ENCODE measurements at regions not wholly inside any gene's neighbourhood (a gene's known extent, or its start where the extent isn't known, plus 50 kb on each side); places are given as distances from the start of the nearest gene placed in this dataset.

DNA sequence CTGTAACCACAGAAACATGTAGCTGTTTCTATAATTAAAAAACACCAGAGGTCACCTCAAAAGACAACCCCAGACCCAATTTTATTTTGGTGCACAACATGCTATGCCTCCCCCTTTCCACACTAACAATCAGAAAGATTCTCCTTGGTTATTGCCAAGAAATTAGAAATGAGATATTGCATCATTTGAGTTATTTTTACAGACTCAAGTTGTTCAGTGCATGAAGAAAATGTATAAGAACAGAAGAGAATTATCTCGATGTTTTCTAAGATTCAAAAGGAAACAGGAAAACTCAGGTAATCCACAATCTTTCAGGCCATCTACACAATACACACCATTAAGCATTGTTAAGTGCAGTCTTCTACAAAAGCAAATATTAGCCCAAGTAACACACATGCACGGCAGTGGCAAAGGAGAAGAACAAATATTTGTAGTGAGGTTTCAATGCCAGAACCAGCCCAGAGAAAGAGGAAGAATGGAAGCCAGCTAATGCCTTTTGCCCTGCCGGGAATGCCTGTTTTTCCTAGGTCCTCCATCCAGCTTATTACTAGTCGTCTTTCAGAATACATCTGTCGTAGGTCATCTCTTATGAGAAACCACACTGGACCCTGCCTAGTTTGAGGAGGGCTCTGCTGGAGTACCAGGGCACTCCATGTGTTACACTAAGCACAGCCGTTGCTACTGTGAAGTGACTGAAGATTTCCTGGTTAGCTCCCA is 67.6 kb upstream of the C1GALT1 start:
- no peaks in the 10 kb centered on the region for H3K36me3 ChIP-seq (replicated peaks)
- no peak for DNase-seq (ENCODE audit: low spot score in 2 of 2)
- no peaks in the 10 kb centered on the region for H3K27me3 ChIP-seq (ENCODE audit: low read depth)
- in situ Hi-C loops (cut with MboI; ENCODE audit: low sequenced_read_pairs): loop anchor here (25.0 kb wide), 1 partner anchor 298 kb away; no protein-coding TSS in a partner anchor
- peaks cover 2% of the 10 kb centered on the region; the same call in 1 of the 2 replicates for H3K4me1 ChIP-seq
- H3K9me3 ChIP-seq: no peaks in the 10 kb centered on the region
- no peak overlapping the region for H3K4me3 ChIP-seq

- H3K36me3 ChIP-seq (replicated peaks): no peaks in the 10 kb centered on the region
- H3K27me3 ChIP-seq (ENCODE audit: low read depth): peaks cover 6% of the 10 kb centered on the region
- H3K4me1 ChIP-seq: no peaks in the 10 kb centered on the region
- in situ Hi-C loops (cut with MboI; ENCODE audit: low sequenced_read_pairs): loop anchor here (25.0 kb wide), 1 partner anchor 294 kb away; no protein-coding TSS in a partner anchor
- no peak for DNase-seq (ENCODE audit: low spot score in 2 of 2)
- H3K4me3 ChIP-seq: no peak overlapping the region
- H3K9me3 ChIP-seq: no peaks in the 10 kb centered on the region
Observed at GRCh38 chr7:7117935-7118586, 64.3 kb upstream of the C1GALT1 start.

- in situ Hi-C loops (cut with MboI; ENCODE audit: low sequenced_read_pairs): loop anchor here (25.0 kb wide), 1 partner anchor 293 kb away; no protein-coding TSS in a partner anchor
- Histone ChIP-seq H3K4me1 (no peaks in the 10 kb centered on the region), H3K27me3 (ENCODE audit: low read depth) (peaks cover 6% of the 10 kb centered on the region), H3K9me3 (no peaks in the 10 kb centered on the region), H3K36me3 (replicated peaks) (no peaks in the 10 kb centered on the region), H3K4me3 (no peak overlapping the region)
- no peak for DNase-seq (ENCODE audit: low spot score in 2 of 2)
Observed at GRCh38 chr7:7118822-7119221, 63.5 kb upstream of the C1GALT1 start.

GRCh38 chr7:7119729-7120128 is 62.6 kb upstream of the C1GALT1 start:
- Histone ChIP-seq H3K36me3 (replicated peaks) (no peaks in the 10 kb centered on the region), H3K4me3 (no peak overlapping the region), H3K4me1 (no peaks in the 10 kb centered on the region), H3K27me3 (ENCODE audit: low read depth) (peaks cover 10% of the 10 kb centered on the region), H3K9me3 (no peaks in the 10 kb centered on the region)
- in situ Hi-C loops (cut with MboI; ENCODE audit: low sequenced_read_pairs): loop anchor here (25.0 kb wide), 1 partner anchor 293 kb away; no protein-coding TSS in a partner anchor
- no peak for DNase-seq (ENCODE audit: low spot score in 2 of 2)

DNA sequence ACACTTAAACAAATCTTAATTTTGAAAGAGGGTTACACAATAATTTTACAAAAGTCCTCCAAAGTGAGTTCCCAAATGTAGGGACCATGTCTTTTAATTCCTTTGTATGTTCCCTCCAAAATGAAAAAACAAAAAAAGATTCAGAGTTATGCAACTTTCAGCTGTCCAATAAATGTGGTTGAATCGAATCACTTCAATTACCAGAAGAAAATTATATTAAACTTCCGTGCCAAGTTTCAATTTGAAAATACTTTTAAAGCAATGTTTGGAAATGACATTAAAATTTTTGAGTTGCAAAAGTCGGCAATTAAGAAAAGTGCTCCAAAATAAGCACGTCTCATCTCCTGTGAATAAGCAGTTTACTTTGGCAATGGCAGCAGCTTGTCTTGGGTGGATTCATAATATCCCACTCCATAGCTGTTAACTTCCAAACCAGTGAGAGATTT is 60.3 kb upstream of the C1GALT1 start:
- DNase-seq (ENCODE audit: low spot score in 2 of 2): no peak
- Histone ChIP-seq H3K4me3 (no peak overlapping the region), H3K9me3 (no peaks in the 10 kb centered on the region), H3K36me3 (replicated peaks) (no peaks in the 10 kb centered on the region), H3K4me1 (no peaks in the 10 kb centered on the region), H3K27me3 (ENCODE audit: low read depth) (peaks cover 10% of the 10 kb centered on the region)
- in situ Hi-C loops (cut with MboI; ENCODE audit: low sequenced_read_pairs): loop anchor here (25.0 kb wide), 1 partner anchor 290 kb away; no protein-coding TSS in a partner anchor

DNA sequence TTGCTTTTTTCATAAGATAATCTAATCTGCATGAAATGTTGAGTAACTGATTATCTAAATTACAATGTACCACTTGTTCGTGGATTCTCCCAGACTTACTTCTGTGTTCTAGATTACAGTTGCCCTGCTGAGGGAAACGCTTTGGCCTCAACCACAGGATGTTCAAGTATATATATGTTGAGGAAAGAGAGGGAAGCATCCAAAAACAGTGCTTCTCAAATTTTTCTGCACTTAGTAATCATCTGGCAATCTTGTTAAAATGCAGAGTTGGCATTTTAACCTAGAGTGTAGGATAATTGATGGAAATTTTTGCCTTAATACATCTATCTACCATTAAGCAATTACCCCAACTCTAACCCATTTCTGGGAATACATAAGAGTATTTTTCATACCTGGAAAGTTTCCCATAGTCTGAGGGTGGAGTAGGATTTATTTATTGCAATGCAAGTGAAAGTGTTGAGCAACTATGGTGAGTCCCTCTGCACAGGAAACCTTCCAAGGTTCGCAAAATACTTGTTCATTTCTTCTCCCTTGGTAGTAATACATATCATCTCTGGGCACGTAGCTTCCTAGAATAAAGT is 59.6 kb upstream of the C1GALT1 start:
- Histone ChIP-seq H3K4me1 (no peaks in the 10 kb centered on the region), H3K4me3 (no peak overlapping the region), H3K27me3 (ENCODE audit: low read depth) (peaks cover 10% of the 10 kb centered on the region), H3K36me3 (replicated peaks) (no peaks in the 10 kb centered on the region), H3K9me3 (no peaks in the 10 kb centered on the region)
- no peak for DNase-seq (ENCODE audit: low spot score in 2 of 2)
- in situ Hi-C loops (cut with MboI; ENCODE audit: low sequenced_read_pairs): loop anchor here (25.0 kb wide), 1 partner anchor 290 kb away; no protein-coding TSS in a partner anchor

DNA sequence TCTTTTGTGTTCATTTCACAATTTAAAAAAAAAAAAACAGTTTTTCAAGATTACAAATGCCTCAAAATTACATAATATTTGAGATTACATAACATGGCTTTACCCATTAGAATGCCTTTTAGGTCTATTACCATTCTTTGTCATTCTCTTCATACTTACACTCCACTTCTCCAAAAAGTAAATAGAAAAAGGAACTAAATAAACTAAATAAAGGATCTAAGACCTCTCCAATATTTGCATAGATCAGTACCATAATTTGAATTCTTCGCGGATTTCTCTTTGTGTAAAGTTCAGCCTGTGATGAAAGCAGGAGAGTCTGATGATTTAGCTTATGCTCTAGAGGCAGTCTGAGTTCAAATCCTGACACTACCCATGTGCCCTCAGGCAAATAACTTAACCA is 56.4 kb upstream of the C1GALT1 start:
- H3K27me3 ChIP-seq (ENCODE audit: low read depth): peaks cover 28% of the 10 kb centered on the region
- no peak overlapping the region for H3K4me3 ChIP-seq
- in situ Hi-C loops (cut with MboI; ENCODE audit: low sequenced_read_pairs): no loop called here
- H3K9me3 ChIP-seq: no peaks in the 10 kb centered on the region
- H3K36me3 ChIP-seq (replicated peaks): no peaks in the 10 kb centered on the region
- H3K4me1 ChIP-seq: no peaks in the 10 kb centered on the region
- DNase-seq (ENCODE audit: low spot score in 2 of 2): no peak

DNA sequence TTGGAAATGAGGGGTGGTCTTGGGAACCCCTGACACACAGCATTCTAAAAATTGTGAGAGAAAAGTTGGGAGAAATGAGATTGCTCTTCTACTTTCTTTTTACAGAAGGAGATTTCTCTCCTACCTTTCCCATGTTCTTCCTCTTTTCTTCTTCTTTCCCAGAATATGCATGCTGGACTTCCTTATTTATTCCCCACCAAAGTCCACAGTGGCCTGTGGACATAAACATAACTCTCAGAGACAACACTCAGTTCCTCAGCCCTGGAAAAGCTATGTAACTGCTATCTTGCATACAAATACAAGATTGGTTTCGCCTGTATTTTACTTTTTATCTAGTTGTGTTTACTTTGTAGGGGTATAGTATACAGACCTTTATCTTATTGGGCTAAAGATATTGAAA is 54.6 kb upstream of the C1GALT1 start:
- no peak for DNase-seq (ENCODE audit: low spot score in 2 of 2)
- Histone ChIP-seq H3K4me1 (no peaks in the 10 kb centered on the region), H3K9me3 (no peaks in the 10 kb centered on the region), H3K36me3 (replicated peaks) (no peaks in the 10 kb centered on the region), H3K27me3 (ENCODE audit: low read depth) (peaks cover 22% of the 10 kb centered on the region), H3K4me3 (no peak overlapping the region)
- in situ Hi-C loops (cut with MboI; ENCODE audit: low sequenced_read_pairs): no loop called here

- Histone ChIP-seq H3K4me1 (no peaks in the 10 kb centered on the region), H3K36me3 (replicated peaks) (no peaks in the 10 kb centered on the region), H3K4me3 (no peak overlapping the region), H3K9me3 (no peaks in the 10 kb centered on the region), H3K27me3 (ENCODE audit: low read depth) (peaks cover 18% of the 10 kb centered on the region)
- no peak for DNase-seq (ENCODE audit: low spot score in 2 of 2)
- in situ Hi-C loops (cut with MboI; ENCODE audit: low sequenced_read_pairs): no loop called here
Observed at GRCh38 chr7:7129381-7129780, 53.0 kb upstream of the C1GALT1 start.

DNA sequence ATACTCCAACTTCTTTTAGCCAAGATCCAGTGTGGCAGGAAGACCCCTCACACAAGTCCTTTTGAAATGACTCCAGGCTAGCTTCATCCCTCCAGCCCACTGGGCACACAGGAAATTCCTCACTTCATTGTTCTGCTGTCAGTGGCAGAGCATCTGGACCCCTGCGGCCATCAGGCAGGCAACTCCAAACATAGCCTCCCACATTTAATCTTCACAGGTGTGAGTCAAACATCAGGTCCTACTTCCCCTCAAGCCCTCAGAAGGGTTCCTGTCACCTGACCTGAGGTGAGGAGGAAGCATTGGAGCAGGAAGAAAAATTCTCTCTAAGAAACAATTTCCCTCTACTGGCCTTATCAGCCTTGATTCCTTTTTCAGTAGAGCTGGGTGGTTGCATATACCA is 51.1 kb upstream of the C1GALT1 start:
- DNase-seq (ENCODE audit: low spot score in 2 of 2): no peak
- in situ Hi-C loops (cut with MboI; ENCODE audit: low sequenced_read_pairs): no loop called here
- H3K27me3 ChIP-seq (ENCODE audit: low read depth): peaks cover 18% of the 10 kb centered on the region
- H3K4me1 ChIP-seq: 0 out of 2 replicates have a peak, but pooled peaks cover 2% of the 10 kb centered on the region
- no peaks in the 10 kb centered on the region for H3K9me3 ChIP-seq
- no peaks in the 10 kb centered on the region for H3K36me3 ChIP-seq (replicated peaks)
- H3K4me3 ChIP-seq: no peak overlapping the region

Data from HAP-1 (cell line).